Activated naive CD8-positive, alpha-beta T cell treated with anti-CD3 and anti-CD28 coated beads, Interleukin-2, amount 50 U/mL, for 24 hours (primary cell): ENCODE measurements at regions not wholly inside any gene's neighbourhood (a gene's known extent, or its start where the extent isn't known, plus 50 kb on each side); places are given as distances from the start of the nearest gene placed in this dataset.

Experiments used
- ATAC-seq: fragments of 150-1000 bp; cut with Tn5 transposase; one replicate; pipeline ENCODE4 v1.10.0; 2021
- DNase-seq: peaks from one replicate; pipeline ENCODE4 v3.0.0; 2021
- H3K27ac Mint-ChIP-seq: one replicate; pipeline ENCODE4 v1.8.0; 2021; ENCODE audit warnings: mild to moderate bottlenecking, mixed read lengths
- H3K27me3 Mint-ChIP-seq: one replicate; pipeline ENCODE4 v1.8.0; 2021; ENCODE audit warnings: mixed read lengths
- H3K36me3 Mint-ChIP-seq: one replicate; pipeline ENCODE4 v1.8.0; 2021; ENCODE audit warnings: low read depth, mixed read lengths
- H3K4me1 Mint-ChIP-seq: one replicate; pipeline ENCODE4 v1.8.0; 2021; ENCODE audit warnings: mixed read lengths
- H3K4me3 Mint-ChIP-seq: one replicate; pipeline ENCODE4 v1.8.0; 2021; ENCODE audit warnings: mild to moderate bottlenecking, moderate library complexity, mixed read lengths
- H3K9me3 Mint-ChIP-seq: one replicate; pipeline ENCODE4 v1.8.0; 2021; ENCODE audit warnings: mixed read lengths

DNA sequence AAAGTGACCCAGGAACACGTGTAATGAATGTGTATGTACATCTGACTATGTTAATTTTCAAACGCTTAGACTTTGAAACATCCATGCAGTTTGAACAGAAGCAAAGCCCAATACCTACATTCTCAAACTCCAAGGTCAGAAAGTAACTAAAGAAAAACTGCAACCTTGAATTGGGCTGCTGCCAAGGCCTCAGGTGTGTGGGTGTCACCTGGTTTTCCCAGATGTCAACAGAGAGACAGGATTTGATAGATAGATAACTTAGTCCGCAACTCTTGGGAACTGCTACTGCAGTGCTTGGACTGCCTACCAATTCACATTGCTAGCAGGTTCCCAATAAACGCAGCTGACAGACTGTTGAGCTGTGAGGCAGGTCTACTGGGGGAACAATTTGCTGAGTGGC is 78.7 kb upstream of the PAPOLG start:
- ATAC-seq (no peak), DNase-seq (no peak)
- H3K36me3 Mint-ChIP-seq: no peaks in the 10 kb centered on the region
- peaks cover 3% of the 10 kb centered on the region for H3K27me3 Mint-ChIP-seq
- H3K4me3 Mint-ChIP-seq: no peak overlapping the region
- no peak overlapping the region for H3K27ac Mint-ChIP-seq
- peaks cover 9% of the 10 kb centered on the region for H3K4me1 Mint-ChIP-seq
- H3K9me3 Mint-ChIP-seq: no peaks in the 10 kb centered on the region

DNA sequence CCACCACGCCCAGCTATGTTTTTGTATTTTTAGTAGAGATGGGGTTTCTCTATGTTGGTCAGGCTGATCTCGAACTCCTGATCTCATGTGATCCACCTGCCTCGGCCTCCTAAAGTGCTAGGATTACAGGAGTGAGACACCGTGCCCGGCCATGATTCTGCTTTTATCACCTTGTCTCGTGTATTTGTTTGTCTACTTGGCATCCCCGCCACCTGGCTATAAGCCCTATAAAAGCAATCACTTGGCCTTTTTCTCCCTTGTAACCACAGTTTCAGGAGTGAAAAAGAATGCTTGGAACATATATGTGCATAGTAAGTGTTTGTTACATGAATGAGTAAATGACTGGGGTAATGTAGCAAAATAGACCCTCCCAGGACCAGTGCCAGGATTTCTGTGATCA is 77.5 kb upstream of the PAPOLG start:
- H3K9me3 Mint-ChIP-seq: no peaks in the 10 kb centered on the region
- H3K36me3 Mint-ChIP-seq: no peaks in the 10 kb centered on the region
- no peak overlapping the region for H3K4me3 Mint-ChIP-seq
- H3K4me1 Mint-ChIP-seq: peaks cover 9% of the 10 kb centered on the region
- DNase-seq (no peak), ATAC-seq (no peak)
- peaks cover 6% of the 10 kb centered on the region for H3K27me3 Mint-ChIP-seq
- no peak overlapping the region for H3K27ac Mint-ChIP-seq

DNA sequence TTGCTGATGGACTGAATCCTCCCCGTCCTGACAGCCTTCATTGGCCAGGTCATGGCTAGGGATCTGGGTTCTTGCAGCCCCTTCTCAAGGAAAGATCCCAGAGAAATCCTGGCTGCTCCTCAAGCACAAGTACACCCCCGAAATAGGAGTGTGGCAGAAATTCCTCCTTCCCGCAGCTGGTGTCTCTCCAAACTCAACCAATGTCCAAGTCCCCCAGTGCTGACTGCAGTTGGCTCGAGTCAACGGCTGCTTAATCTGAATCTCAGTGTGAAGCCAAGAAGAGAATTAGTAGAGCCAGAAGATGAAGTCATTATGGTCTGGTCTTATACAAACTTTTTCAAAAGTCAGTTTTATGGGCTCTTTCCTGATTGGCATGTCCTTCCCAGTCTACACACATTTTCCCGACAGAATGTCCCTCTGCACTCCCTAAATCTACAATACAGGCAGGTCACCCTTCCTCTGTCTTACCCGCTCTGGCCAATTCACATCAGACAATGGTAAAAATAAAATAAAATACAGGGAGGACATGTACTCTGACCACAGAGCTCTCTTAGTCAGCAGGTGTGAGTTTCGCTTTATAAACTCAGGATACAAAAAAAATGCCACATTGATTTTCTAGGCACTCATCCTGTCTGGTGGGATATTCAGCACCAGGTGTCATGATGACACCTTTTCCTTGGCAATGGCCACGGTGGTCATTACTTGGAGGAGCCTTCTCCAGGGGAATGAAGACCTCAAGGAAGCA is 76.9 kb upstream of the PAPOLG start:
- no peak for DNase-seq
- no peaks in the 10 kb centered on the region for H3K9me3 Mint-ChIP-seq
- peaks cover 9% of the 10 kb centered on the region for H3K4me1 Mint-ChIP-seq
- H3K27ac Mint-ChIP-seq: no peak overlapping the region
- H3K4me3 Mint-ChIP-seq: no peak overlapping the region
- ATAC-seq: no peak
- H3K36me3 Mint-ChIP-seq: no peaks in the 10 kb centered on the region
- H3K27me3 Mint-ChIP-seq: peaks cover 6% of the 10 kb centered on the region

DNA sequence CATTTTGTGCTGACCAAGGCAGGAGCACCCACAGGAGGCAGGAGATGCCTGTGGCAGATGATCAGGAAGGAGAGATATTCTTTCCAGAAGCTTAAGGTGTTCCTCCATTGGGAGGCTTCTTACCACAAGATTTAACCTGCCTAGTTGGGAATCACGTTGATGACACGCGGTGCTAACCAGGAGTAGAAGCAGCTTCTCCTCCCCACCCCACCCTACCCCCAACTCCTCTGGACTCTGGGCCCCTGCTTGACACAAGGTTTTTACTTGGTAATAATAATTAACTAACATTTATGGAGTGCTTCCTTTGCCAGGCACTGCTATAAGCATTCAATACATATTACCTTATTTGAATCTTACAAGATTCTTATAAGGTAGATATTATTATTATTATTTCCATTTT is 62.5 kb upstream of the PAPOLG start:
- Mint-ChIP-seq H3K9me3 (no peaks in the 10 kb centered on the region), H3K27ac (no peak overlapping the region), H3K4me3 (no peak overlapping the region), H3K4me1 (no peaks in the 10 kb centered on the region), H3K27me3 (peaks cover under 1% of the 10 kb centered on the region), H3K36me3 (no peaks in the 10 kb centered on the region)
- DNase-seq (no peak), ATAC-seq (no peak)

DNA sequence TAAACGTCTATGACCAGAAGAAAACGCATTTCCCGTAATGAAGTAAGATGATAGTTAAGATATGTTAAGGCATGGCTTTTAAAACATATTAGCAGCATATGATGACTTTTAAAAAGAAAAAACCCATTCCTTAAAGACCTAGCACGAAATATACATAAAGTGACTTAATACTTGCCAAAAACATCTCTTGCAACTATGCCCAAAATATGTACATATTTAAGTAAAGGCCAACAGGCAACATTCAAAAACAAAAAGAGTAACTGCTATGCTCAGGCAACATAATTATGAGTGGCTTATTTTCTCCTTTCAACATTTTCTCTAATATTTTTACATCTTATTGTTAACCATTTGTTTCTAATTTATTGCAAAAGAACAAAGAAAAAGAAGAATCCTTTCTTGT is 60.3 kb upstream of the PAPOLG start:
- no peaks in the 10 kb centered on the region for H3K4me1 Mint-ChIP-seq
- ATAC-seq: no peak
- no peak overlapping the region for H3K4me3 Mint-ChIP-seq
- H3K27me3 Mint-ChIP-seq: no peaks in the 10 kb centered on the region
- H3K9me3 Mint-ChIP-seq: no peaks in the 10 kb centered on the region
- H3K27ac Mint-ChIP-seq: no peak overlapping the region
- DNase-seq: no peak
- no peaks in the 10 kb centered on the region for H3K36me3 Mint-ChIP-seq

DNA sequence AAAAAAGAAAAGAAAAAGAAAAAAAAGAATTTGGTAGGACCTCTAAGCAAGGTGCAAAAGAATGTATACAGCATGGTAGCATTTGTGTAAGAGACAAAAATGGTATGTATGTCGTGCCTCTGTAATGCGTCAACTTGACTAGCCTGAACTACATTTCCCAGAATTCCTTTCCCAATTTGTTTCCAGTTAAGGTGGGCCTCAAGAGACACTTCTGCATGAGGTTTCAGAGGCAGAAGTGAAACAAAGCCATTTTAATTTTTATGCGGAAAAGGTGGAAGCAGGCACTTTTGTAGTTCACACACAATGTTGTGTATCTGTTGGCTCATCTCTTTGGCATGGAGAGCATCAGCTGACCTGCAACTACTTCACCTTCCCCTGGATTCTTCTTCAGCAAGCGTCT is 56.5 kb upstream of the PAPOLG start:
- no peaks in the 10 kb centered on the region for H3K9me3 Mint-ChIP-seq
- no peaks in the 10 kb centered on the region for H3K4me1 Mint-ChIP-seq
- no peak overlapping the region for H3K27ac Mint-ChIP-seq
- no peak for ATAC-seq
- no peak for DNase-seq
- H3K36me3 Mint-ChIP-seq: no peaks in the 10 kb centered on the region
- no peaks in the 10 kb centered on the region for H3K27me3 Mint-ChIP-seq
- H3K4me3 Mint-ChIP-seq: no peak overlapping the region

DNA sequence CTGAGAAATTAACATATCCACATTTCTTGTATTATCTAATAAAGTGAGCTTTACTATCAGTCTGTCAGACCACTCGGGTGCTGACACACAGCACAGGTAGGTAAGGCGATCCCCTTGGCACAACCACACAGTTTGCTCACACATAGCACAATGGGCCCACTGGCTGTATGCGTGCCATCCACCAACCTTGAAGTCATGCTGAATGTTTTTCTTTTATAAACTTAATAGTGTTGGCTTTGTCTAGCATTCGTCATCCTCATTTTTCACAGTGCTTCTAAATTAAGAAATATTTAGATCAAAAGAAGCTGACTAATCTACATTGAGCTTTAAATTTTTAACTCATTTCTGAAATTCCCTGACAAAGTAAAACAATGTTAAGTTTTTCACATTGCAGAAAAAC is 50.0 kb upstream of the PAPOLG start:
- Mint-ChIP-seq H3K4me3 (no peak overlapping the region), H3K4me1 (peaks cover 3% of the 10 kb centered on the region)
- no peak for DNase-seq

More for the DNA sequence above, 50.0 kb upstream of the PAPOLG start:
- Mint-ChIP-seq H3K9me3 (no peaks in the 10 kb centered on the region), H3K36me3 (no peaks in the 10 kb centered on the region), H3K27me3 (no peaks in the 10 kb centered on the region), H3K27ac (no peak overlapping the region)
- no peak for ATAC-seq
